HepG2 (cell line): ENCODE measurements at regions not wholly inside any gene's neighbourhood (a gene's known extent, or its start where the extent isn't known, plus 50 kb on each side); places are given as distances from the start of the nearest gene placed in this dataset.

Source experiments
- small RNA-seq, 3 experiments: library from RNA; depleted of rRNA; stranded (forward); fragments of <200 nt; gene quantifications; one replicate each; pipeline ENCODE3, GENCODE V24; 2012; ENCODE audit warnings: low read depth in 2 of 3, low replicate concordance in 1 of 3; ENCODE audit not compliant: insufficient read length in 3 of 3, insufficient read depth in 2 of 3

Small RNA genes in the stretch of these regions (small RNA-seq; reads per million reads assigned to genes)
- gene AL589743.6: 0 reads per million in 3 experiments
